ENCODE measurements at regions not wholly inside any gene's neighbourhood (a gene's known extent, or its start where the extent isn't known, plus 50 kb on each side); places are given as distances from the start of the nearest gene placed in this dataset.
A peak's percentile ranks its signal among the peaks of the same experiment; 100 is the strongest.

GRCh38 chr5:133849116-133849515, 119.3 kb downstream of the C5orf15 start:
- no peaks in the 10 kb centered on the region for H3K36me3 ChIP-seq (replicated peaks in 1 of 2)
- TF ChIP-seq CTCF (IDR thresholded peaks at IDR 0.05) = no peak
- no peak for TF ChIP-seq POLR2A (IDR thresholded peaks at IDR 0.05)
- peak in 1 of 7 donors; percentile 37 for DNase-seq

DNA sequence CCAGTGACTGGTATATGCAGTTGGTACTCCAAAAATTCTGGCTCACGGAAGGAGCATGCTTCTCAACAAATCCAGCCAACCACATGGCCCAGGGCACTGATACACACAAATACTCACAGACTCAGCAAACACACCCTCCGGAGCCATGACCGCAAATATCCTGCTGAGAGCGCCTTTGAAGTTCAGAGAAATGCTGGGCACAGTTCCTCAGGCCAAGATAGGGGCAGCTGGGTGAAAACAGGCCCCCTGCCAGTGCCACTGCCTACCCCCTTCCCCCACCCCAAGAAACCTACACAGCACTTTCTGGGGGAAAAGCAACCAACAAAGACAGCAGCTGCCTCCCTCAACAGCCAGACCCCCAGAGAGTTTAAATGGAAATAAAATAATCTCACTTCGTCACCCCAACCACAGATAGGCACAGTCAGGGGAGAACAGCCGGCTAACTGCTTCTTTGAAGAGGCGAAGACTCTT, 120.0 kb downstream of the C5orf15 start:
- DNase-seq = peak in 1 of 7 donors; percentile 11
- intact Hi-C loops (cut with DNase I) = no loop called here

More at GRCh38 chr5:133849116-133849515, 119.3 kb downstream of the C5orf15 start:
- intact Hi-C loops (cut with DNase I) = no loop called here
- Histone ChIP-seq H3K4me3 (no peak overlapping the region), H3K9me3 (replicated peaks in 1 of 3) (no peaks in the 10 kb centered on the region), H3K27me3 (no peaks in the 10 kb centered on the region), H3K27ac (no peak overlapping the region), H3K4me1 (replicated peaks in 1 of 2) (no peaks in the 10 kb centered on the region)
- WGBS, 4 donors = 69 to 78% (median 73%) methylated on average over 8 of the region's 8 CpGs

GRCh38 chr5:133847886-133848285, 120.5 kb downstream of the C5orf15 start:
- intact Hi-C loops (cut with DNase I) = no loop called here
- H3K4me3 ChIP-seq = no peak overlapping the region
- H3K27ac ChIP-seq = no peak overlapping the region
- peak in 1 of 7 donors; percentile 18 for DNase-seq
- no peaks in the 10 kb centered on the region for H3K27me3 ChIP-seq
- no peaks in the 10 kb centered on the region for H3K4me1 ChIP-seq (replicated peaks in 1 of 2)
- TF ChIP-seq POLR2A (IDR thresholded peaks at IDR 0.05) = no peak
- TF ChIP-seq CTCF (IDR thresholded peaks at IDR 0.05) = no peak
- H3K36me3 ChIP-seq (replicated peaks in 1 of 2) = no peaks in the 10 kb centered on the region
- no peaks in the 10 kb centered on the region for H3K9me3 ChIP-seq (replicated peaks in 1 of 3)
- 75 to 94% (median 88%) methylated on average over 4 to 5 of the region's 5 CpGs for WGBS, 4 donors

More for the DNA sequence above, 120.0 kb downstream of the C5orf15 start:
- Histone ChIP-seq H3K9me3 (replicated peaks in 1 of 3) (no peaks in the 10 kb centered on the region), H3K4me1 (replicated peaks in 1 of 2) (no peaks in the 10 kb centered on the region), H3K27me3 (no peaks in the 10 kb centered on the region), H3K27ac (no peak overlapping the region), H3K36me3 (replicated peaks in 1 of 2) (no peaks in the 10 kb centered on the region), H3K4me3 (no peak overlapping the region)
- no peak for TF ChIP-seq CTCF (IDR thresholded peaks at IDR 0.05)
- TF ChIP-seq POLR2A (IDR thresholded peaks at IDR 0.05) = no peak
- WGBS, 4 donors = 86 to 95% (median 88%) methylated on average over 4 to 7 of the region's 7 CpGs

GRCh38 chr5:133847301-133847700, 121.1 kb downstream of the C5orf15 start:
- peak in 1 of 7 donors; percentile 35 for DNase-seq
- Histone ChIP-seq H3K9me3 (replicated peaks in 1 of 3) (no peaks in the 10 kb centered on the region), H3K36me3 (replicated peaks in 1 of 2) (no peaks in the 10 kb centered on the region), H3K27me3 (no peaks in the 10 kb centered on the region), H3K4me3 (no peak overlapping the region), H3K4me1 (replicated peaks in 1 of 2) (no peaks in the 10 kb centered on the region), H3K27ac (no peak overlapping the region)
- WGBS, 4 donors = 80 to 93% (median 88%) methylated on average over 3 to 6 of the region's 6 CpGs
- TF ChIP-seq POLR2A (IDR thresholded peaks at IDR 0.05) = no peak
- TF ChIP-seq CTCF (IDR thresholded peaks at IDR 0.05) = no peak
- intact Hi-C loops (cut with DNase I) = no loop called here

Data from adrenal gland (tissue), 9 donors.